Activated T-cell treated with anti-CD3 and anti-CD28 coated beads for 48 hours (primary cell): ENCODE measurements at regions not wholly inside any gene's neighbourhood (a gene's known extent, or its start where the extent isn't known, plus 50 kb on each side); places are given as distances from the start of the nearest gene placed in this dataset.
A peak's percentile ranks its signal among the peaks of the same experiment; 100 is the strongest.

Source experiments
- DNase-seq: peaks from one replicate; pipeline ENCODE4 v3.0.0-alpha.2; 2020; ENCODE audit warnings: low read depth

DNA sequence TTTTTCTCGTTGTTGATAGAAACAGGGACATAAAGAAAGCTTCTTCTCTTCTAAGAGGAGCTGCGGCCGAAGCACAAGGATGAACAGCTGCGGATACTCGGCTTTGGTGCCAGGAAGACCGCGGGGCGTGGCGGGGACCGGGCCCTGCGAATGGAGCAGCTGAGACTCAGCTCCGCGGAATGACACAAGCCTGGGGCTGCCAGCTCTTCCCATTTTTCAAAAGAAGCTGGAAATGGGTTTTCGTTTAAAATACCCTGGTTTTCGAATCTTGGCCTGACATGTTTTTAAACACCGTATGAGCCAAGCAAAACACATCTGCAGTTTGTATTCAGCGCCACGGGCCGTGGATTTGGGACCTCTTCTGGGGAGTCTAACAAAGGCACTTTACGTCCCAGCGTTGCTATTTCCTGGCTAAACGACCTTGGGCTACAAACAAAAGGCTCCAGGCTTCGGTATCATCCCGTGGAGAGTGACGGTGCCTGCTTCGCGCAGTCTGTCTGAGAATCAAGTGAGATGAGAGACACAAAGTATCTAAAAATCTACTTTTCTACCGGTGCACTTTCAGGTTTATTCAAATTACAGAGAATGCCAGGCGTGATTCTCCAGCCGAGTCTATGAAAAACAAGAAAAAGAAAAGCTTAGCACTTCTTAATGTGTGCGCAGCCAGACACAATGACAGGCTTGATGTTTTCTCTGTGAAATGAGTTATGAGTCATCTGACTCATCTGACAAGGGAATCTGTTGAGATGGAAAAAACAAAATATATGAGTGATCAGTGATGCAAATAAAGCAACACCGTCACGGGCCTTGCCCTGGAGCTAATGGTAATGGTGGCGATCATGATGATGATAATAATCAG lies 114.0 kb upstream of the TMEM132D start:
- no peak for DNase-seq

DNA sequence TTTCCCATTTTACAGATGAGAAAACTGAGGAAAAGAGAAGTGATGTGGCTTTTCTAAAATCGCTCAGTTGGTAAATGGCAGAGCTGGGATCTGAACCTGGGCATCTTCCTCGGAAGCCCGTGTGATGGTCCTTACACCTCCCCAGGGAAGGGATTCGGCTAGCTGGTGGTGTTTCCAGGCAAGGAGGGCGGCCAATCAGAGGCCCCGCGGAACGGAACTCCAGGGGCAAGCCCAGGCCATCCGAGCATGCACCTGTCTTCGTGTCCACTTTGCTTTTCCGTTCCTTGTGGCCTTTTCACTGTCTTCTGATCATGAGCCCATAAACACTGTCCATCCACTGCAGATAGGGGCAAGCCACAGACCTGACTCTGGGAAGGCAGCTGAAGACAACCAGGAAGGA lies 114.8 kb upstream of the TMEM132D start:
- DNase-seq, result no peak

DNA sequence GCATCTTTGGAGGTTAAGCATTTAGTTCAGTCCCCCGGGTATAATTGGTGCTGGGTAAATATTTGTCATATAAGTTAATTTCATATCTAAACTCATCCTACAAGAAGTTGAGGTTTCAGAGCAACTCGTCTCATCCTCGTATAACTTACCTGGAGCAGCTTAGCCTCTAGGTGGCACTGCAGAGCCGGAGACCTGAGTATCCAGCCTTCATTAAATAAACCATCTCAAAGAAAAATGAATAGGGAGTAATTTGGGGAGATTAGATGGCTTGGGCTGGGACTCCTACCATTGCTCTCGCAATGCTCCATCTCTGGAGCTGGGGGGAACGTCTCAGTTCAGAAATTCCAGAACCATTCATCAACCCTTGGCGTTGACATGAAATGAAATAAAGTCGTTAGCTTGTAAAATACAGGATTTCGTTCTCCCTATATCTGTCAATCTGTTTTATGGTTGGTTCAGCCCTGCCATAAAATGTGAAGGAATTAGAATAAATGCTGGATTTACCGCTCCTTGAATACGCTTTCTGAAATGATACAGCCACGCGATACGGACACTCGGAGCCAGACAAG lies 122.9 kb upstream of the TMEM132D start:
- no peak for DNase-seq

DNA sequence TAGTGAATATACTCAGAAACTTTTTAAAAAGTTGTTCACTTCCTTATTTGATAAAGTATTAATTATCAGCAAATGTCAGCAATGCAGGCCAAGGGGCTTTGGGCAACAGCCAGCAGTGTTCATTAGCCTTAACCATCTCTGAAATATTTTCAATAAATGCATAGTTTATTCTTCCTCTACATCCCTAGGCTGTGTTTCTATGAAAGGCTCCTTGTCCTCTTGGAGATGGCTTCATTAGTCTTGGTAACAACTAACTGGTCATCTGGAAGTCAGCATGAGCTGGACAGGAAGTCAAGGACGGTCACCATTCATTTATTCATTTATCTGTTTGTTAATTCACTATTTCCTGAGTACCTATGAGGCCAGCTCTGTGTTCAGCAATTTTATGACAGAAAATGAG lies 124.0 kb upstream of the TMEM132D start:
- DNase-seq, result no peak

DNA sequence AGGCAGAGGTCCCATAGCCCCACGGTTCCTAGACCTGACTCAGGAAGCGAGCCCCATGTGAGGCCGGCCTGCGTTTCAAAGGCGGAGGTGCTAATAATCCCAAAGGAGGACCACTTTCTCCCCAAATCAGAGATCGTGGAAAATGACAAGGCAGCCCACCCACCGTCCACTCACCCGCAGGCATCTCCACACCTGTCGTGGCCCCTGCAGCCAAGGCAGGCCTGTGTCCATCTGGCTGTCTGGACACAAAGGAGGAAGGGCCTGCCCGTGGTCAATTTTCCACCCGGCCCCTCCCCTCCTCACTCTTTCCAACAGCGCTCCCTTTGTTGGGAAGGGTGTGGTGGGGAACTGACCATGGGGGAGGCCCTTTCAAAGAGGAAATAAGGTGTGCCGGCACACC lies 125.3 kb upstream of the TMEM132D start:
- DNase-seq, result no peak

DNA sequence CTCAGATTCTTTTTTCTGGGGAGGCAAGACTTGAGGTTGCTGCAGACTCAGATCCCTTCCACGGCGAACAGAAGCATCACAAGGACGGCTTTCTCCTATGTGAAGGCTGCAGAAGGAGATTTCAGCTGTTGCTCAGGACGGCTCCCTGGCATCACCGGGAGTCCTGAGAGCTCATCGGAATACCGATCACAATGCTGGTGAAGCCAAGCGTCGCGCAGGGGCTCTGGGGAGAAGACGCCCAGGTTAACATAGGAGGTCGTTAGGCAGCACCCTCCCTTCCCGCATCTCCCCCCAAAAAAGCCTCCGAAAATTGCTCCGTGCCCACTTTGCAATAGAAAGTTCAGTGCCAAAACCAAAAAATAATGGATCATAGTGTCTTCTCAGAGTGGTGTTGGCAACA lies 127.2 kb upstream of the TMEM132D start:
- DNase-seq, result no peak

DNA sequence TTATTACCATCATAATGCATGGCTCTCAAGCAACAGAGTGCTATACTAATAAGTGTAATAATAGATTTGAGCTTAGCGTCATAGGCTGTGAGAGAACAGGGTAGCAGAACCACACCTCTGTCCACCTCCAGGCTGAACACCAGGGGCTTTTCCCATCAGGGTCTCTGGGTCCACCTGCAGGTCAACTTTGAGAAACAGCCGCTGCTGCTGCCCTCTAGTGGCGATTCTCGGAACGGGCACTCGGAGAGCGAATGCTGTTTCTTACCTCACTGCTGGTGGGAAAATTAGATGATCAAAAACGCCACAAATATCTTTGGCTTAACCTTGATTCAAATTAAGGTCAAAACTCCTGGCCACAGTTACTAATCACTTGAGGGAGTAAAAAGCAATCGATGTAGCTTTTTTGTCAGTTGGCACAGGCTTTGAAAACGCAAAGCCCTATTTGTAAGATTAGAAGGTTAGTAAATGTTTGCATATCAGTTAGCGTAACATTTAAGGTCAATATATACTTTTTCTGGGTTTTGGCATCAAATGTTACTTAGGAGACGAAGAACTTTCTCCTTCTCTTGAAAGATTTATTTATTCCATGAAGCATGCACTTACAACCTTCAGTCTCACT lies 127.9 kb upstream of the TMEM132D start:
- peak; percentile 56 for DNase-seq

DNA sequence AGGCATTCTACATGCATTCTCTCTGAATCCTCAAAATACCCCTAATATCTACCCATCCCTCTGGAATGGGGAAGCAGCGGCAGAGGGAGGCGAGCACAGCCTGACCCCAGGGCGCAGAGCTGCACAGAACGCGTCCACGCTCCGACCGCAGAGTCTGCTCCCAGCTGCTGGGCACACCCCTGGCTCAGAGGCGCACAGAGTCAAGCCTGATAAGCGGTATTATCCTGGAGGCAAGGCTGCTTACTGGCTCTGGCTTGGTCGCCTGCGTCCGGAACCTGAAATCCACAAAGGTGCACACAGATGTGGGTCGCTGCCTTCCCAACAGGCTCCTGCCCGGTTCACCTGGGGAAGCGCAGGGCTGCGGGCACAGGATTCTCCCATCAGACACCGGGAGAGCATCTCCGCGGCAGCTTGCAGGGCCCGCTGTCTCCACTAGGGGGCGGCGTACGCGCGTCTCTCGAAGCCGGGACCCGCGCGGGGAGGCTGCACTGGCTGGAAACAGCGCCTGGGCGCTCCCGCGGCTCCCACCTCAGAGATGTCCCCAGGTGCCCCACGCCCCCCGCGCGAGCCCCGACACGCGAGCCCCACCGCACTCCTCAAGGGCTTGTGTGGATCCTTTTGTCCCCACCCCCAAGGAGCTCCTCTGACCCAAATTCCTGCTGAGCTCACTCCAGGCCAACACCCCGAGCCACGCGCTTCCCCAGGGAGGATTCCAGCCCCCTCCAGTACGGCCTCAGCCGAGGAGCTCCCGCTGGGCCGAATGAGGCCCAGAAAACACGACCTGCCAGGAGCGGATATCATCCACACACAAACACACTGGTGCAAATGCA lies 120.1 kb upstream of the FZD10 start:
- peak; percentile 63 for DNase-seq

DNA sequence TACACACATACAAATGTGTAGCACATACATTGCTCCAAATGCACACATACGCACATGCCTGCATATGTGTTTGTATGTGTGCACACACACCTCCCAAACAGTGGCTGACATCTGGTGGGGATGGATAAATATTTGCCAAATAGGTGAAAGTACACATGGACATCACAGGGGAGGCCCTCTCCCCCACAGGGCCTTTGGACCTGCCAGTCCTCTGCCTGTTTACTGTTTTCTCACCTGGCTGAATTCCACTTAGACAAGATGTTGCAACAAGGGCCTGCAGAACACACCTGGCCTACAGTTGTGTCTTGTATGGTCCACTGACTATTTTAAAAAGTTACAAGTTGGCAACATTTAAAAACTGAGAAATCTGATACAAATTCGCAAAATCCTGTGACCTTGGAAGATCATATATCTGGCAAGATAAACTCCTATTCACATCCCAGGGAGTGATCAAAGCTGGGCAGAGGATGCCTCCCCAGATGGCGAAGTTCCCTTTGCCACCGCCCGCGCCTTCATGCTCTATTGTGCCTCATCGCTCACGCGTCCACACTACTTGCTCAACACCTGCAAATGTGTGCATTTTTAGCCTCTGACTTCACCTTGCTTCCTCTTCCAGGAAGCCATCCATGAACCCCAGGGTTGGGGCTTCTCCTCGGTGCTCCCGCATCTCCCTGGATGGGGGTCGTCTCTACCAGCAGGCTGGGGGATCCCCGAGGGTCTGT lies 118.4 kb upstream of the FZD10 start:
- DNase-seq, result no peak

DNA sequence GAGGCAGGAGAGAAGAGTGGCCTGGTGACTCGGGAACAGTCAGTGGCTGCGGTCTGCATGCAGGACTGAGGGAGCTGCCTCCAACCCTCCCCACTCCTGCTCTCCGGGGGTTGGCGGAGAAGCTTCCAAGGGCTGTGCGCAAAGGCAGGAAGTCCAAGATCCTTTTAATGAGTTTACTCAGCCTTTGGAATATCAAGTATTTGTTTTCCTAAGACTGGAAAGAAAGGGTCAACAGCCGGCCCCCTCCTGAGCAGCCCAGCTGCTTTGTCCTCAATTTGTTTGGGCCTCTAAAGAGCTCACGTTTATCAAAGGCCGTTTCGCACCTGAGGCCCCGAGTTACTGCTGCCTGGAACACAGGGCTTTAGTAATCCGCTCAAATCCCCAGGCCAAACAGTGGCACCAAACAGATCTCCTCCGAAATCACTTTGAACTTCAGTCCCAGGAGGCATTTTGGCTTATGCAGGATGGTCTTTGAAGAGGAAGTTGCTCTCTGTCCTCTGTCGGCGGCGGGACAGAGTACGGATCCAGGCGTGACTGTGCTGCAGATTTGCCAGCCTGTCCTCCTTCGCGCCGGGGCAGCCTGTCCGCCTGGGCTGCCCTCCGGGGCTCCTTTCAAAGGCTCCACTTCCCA lies 117.2 kb upstream of the FZD10 start:
- DNase-seq, result no peak

DNA sequence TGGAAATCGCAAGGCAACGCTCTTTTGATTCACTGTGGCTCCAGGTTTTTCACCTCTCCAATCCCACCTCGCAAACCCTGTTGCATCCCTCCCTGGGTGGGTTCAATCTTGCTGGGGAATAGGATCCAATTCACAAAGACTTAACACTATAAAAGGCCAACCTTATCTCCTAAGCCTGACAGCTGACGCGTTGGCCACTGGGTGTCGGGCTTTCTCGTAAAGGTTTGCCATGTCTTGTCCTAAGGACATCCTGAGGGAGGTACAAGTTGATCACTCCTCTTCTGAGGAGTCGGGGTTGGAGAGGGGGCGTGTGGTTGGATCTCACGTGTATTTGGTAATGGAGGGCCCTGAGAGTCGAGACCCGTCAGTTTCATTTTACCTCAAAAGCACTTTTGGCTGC lies 112.6 kb upstream of the FZD10 start:
- no peak for DNase-seq

DNA sequence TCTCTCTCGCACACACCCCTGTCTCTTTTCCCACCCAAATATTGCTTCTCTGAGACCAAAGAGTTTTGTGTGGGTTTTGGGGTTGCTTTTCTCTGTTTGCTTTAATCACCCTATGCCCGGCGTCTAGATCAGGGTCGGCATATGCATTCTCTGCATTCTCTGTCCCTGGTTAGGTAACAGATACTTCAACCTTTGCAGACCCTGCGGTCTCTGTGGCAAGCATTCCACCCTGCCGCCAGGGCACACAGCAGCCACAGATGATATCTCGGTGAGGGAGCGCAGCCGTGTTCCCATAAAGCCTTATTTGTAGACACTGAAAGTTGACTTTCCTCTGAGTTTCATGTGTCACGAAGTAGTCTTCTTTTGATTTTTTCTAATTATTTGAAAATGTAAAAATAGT lies 110.4 kb upstream of the FZD10 start:
- DNase-seq, result no peak

DNA sequence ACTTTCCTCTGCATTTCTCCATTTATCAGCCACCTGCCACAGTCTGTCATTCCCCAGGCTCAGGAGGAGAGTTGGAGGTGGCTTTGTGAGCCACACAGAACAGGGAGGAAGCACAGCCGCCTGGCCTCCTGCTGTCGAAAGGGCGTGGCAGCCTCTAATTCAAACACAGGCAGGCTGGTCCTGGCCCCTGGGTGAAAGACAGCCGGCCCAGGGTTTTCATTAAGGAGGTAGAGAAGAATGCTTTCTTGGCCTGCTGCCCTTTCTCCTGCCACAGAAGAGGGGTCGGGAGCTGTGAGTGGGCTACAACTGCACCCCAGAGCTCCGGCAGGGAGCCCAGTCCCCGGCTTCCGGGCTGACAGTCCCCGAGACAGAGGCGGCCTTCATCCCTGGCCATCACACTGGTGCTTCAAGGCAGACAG lies 108.6 kb upstream of the FZD10 start:
- DNase-seq, result no peak

DNA sequence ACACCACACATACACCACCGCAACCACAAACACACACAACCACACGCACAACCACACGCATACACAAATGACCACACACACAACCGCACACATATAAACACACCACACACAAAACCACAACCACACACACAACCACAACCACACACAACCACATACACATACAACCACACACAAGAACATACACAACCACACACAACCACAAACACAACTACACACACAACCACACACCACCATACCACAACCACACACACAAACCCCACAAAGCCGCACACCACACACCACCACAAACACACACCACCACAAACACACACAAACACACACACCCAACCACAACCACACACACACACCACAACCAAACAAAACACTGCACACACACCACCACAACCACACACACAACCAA lies 107.5 kb upstream of the FZD10 start:
- DNase-seq, result no peak

DNA sequence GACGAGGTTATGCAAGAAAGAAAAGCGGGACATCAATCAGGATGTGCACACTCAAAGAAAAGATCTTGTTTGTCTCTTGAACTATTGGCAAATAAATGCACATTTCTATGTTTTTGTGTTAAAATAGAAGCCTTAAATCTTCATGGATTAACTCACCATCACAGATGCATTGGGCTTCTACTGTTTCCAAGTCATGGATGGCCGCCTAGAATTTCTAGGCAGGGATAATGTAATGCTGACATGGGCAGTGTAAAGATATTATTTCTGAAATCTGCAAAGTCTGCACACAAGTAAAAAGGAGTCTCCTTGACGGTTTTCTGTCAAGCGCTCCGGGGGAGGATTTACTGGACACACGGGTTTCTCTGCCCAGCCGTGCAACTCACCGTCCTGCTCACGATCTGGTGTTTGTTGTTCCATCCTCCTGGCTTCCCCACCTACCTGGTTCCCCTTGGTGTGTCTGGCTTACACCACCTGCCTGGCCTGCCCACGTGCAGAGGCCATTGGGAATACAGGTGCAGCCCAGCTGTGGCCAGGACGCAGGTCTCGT lies 103.3 kb upstream of the FZD10 start:
- no peak for DNase-seq

DNA sequence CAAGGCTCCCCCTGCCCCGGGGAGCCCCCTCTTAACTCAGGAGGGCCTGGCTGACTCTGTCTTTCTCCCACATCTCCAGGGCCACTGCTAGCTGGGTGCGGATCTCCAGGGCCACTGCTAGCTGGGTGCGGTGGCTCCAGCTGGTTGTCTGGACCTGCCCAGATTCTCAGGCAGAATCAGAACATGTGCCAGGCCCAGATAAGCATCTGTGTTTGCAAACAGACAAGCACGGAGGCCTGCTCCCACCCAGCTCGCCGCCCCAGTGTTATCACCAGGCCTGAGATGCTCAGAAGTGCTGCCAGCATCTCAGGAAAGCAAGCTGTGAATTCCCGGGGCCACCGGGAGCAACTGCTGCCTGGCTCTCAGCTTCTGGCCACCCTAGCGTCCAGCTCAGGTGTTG lies 98.4 kb upstream of the FZD10 start:
- DNase-seq, result no peak

DNA sequence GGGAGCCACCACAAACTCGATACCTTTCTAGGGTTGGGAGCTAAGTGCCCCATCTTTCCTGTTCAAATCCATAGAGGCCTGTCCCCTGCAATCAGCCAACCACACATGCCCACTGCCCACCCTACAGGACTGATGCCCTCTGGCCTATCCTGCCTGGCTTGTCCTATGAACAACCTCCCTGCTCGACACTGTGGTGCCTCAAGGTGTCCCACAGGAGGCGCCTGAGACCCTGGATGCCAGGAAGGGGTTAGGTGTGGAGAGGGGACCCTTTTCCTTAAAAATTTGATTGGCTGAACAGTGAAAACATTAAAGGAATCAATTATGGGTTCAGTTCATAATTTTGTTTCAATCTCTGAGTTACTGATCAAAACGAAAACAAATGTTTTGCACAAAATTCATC lies 97.3 kb upstream of the FZD10 start:
- DNase-seq, result no peak

DNA sequence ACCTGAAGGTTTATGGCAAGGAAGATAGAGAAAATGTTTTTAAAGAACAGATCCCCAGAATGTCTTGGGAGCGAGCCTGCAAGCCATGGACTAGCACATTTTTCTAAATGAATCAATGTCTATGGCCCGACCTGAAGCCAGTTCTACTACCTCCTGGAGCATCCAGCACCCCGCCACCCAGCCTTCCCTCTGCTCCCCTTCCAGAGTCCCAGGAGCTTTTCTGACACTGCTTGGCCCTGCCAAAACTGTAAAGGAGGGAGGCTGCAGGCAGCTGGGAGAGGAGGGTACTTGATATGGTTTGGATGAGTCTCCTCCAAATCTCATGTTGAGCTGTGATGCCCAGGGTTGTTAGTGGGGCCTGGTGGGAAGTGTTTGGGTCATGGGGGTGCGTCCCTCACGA lies 95.5 kb upstream of the FZD10 start:
- DNase-seq, result no peak

DNA sequence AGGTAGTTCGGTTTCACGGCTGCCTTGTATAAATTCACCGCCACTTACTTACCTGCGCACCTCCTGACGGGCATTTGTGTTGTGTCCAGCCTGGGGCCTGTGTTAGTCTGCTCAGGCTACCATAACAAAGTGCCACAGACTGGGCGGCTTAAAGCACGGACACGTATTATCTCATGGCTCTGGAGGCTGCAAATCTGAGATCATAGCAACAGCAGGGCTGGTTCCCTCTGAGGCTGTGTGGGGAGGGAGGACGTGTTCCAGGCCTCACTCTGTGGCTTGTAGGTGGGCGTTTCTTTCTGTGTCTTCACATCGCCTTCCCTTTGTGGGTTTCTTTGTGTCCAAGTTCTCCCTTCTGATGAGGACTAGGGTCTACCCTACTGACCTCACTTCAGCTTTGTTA lies 93.5 kb upstream of the FZD10 start:
- no peak for DNase-seq

DNA sequence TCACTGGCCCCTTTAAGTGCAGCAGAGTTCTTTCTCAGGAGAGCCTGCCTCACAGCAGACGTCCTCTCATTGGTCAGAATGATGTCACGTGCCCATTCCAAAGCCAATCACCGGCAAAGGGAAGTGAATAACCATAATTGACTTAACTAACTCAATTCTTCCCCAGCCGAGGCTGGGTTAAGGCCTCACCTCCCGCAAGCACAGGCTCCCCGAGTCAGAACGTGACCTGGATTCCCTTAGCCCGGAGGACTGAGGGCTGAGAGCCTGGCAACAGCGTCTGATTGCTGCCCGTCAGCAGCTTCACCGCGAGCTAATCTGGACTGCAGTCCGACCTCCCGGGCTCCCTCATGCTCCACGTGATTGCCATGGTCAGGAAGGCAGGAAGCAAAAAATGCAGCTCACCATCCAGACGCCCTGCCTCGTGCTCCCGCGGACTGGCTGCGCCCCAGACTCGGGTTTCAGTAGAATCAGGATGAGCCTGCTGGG lies 92.1 kb upstream of the FZD10 start:
- no peak for DNase-seq

DNA sequence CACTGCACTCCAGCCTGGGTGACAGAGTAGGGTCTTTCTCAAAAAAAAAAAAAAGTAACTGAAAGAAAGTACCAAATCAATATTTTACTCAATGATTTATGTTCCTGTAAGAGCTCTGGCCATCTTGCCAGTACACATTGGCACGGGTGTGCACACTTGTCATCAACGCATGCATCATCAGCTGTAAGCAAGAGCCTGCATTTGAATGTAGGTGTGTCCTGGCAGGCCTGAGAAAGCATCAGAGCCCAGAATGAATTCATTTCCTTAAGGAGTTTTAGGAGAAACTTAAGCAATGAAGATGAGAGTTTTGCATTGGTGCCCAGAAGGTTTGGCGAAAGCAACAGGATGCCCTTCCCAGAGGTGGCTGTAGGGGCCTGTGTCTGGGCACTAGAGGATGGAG lies 88.5 kb upstream of the FZD10 start:
- DNase-seq, result no peak
